Neutrophil (primary cell): ENCODE measurements at regions not wholly inside any gene's neighbourhood (a gene's known extent, or its start where the extent isn't known, plus 50 kb on each side); places are given as distances from the start of the nearest gene placed in this dataset.

Experiments
- H3K27ac ChIP-seq: fragments of 200-600 bp; sonication (generic); 2 replicates; pipeline ENCODE4 v1.5.1; 2016; ENCODE audit warnings: mild to moderate bottlenecking, moderate library complexity
- H3K27me3 ChIP-seq: fragments of 200-600 bp; sonication (generic); 2 replicates; pipeline ENCODE4 v1.6.0; 2016; ENCODE audit warnings: mild to moderate bottlenecking
- H3K36me3 ChIP-seq: fragments of 200-600 bp; sonication (generic); 2 replicates; pipeline ENCODE4 v1.5.1; 2017
- H3K4me1 ChIP-seq, 2 experiments: fragments of 200-600 bp in 1 of 2; sonication (generic) in 1 of 2; 1 replicate in 1 of 2; 2 replicates in 1 of 2; pipeline versions ENCODE4 v1.5.1 to v1.6.1; 2013 to 2016; ENCODE audit warnings: low read depth in 1 of 2, low read length in 1 of 2, mild to moderate bottlenecking in 1 of 2, moderate library complexity in 1 of 2; ENCODE audit not compliant: control insufficient read depth in 1 of 2, insufficient read depth in 1 of 2
- H3K4me3 ChIP-seq, 2 experiments: fragments of 200-600 bp in 1 of 2; sonication (generic) in 1 of 2; 1 replicate in 1 of 2; 2 replicates in 1 of 2; pipeline ENCODE4 v1.5.1; 2013 to 2016; ENCODE audit warnings: low read depth in 1 of 2, low read length in 1 of 2, mild to moderate bottlenecking in 1 of 2, moderate library complexity in 1 of 2
- H3K9me3 ChIP-seq: fragments of 200-600 bp; sonication (generic); 2 replicates; pipeline ENCODE4 v1.5.1; 2016
- CTCF ChIP-seq: fragments of 200-600 bp; sonication (generic); IDR thresholded peaks from 2 replicates; pipeline ENCODE4 v1.5.1; 2016; ENCODE audit warnings: antibody characterized with exemption

- TF ChIP-seq CTCF: no peak
- Histone ChIP-seq H3K9me3 (no peaks in the 10 kb centered on the region), H3K4me3 (peak overlapping the region; percentile 10 to 13), H3K27me3 (no peaks in the 10 kb centered on the region), H3K27ac (peak overlapping the region; percentile 79), H3K4me1 (peaks cover 13 to 25% of the 10 kb centered on the region in 2 experiments), H3K36me3 (no peaks in the 10 kb centered on the region)
Observed at GRCh38 chr13:98632961-98633360, 56.1 kb upstream of the STK24 start.

- Histone ChIP-seq H3K36me3 (no peaks in the 10 kb centered on the region), H3K27me3 (no peaks in the 10 kb centered on the region), H3K4me1 (peaks cover 13 to 25% of the 10 kb centered on the region in 2 experiments), H3K9me3 (no peaks in the 10 kb centered on the region), H3K4me3 (no peak overlapping the region), H3K27ac (no peak overlapping the region)
- no peak for TF ChIP-seq CTCF
Observed at GRCh38 chr13:98629055-98629454, 52.1 kb upstream of the STK24 start.
